ENCODE measurements at regions not wholly inside any gene's neighbourhood (a gene's known extent, or its start where the extent isn't known, plus 50 kb on each side); places are given as distances from the start of the nearest gene placed in this dataset.

GRCh38 chr20:4569092-4569491 is 117.2 kb upstream of the PRNP start:
- Histone ChIP-seq H3K27ac (no peak overlapping the region), H3K4me3 (no peak overlapping the region), H3K4me1 (no peaks in the 10 kb centered on the region), H3K27me3 (ENCODE audit: insufficient read depth in 3 of 3, low read length in 2 of 3) (no peaks in the 10 kb centered on the region), H3K9me3 (no peaks in the 10 kb centered on the region), H3K36me3 (ENCODE audit: insufficient read depth in 1 of 2, low read depth in 1 of 2) (no peaks in the 10 kb centered on the region)
- intact Hi-C loops (cut with DNase I), result no loop called here
- no peak for TF ChIP-seq CTCF (IDR thresholded peaks at IDR 0.05)
- ATAC-seq (no peak), DNase-seq (no peak)
- WGBS, 3 donors, result 68 to 83% (median 68%) methylated on average over 2 of the region's 2 CpGs

GRCh38 chr20:4568361-4568959 is 117.8 kb upstream of the PRNP start:
- no peak for TF ChIP-seq CTCF (IDR thresholded peaks at IDR 0.05)
- peaks cover 2% of the 10 kb centered on the region for H3K9me3 ChIP-seq
- H3K4me1 ChIP-seq, result no peaks in the 10 kb centered on the region
- DNase-seq, result no peak
- H3K27ac ChIP-seq, result no peak overlapping the region
- WGBS, 3 donors, result 55 to 58% (median 57%) methylated on average over 4 of the region's 4 CpGs
- no peaks in the 10 kb centered on the region for H3K27me3 ChIP-seq (ENCODE audit: insufficient read depth in 3 of 3, low read length in 2 of 3)
- intact Hi-C loops (cut with DNase I), result no loop called here
- no peak overlapping the region for H3K4me3 ChIP-seq
- no peaks in the 10 kb centered on the region for H3K36me3 ChIP-seq (ENCODE audit: insufficient read depth in 1 of 2, low read depth in 1 of 2)
- no peak for ATAC-seq

- H3K4me3 ChIP-seq, result no peak overlapping the region
- WGBS, 3 donors, result 65 to 75% (median 72%) methylated on average over 2 of the region's 2 CpGs
- intact Hi-C loops (cut with DNase I), result no loop called here
These were observed 119.1 kb upstream of the PRNP start for GRCh38 chr20:4567170-4567569.

GRCh38 chr20:4563534-4563933 is 122.7 kb upstream of the PRNP start:
- Histone ChIP-seq H3K27ac (no peak overlapping the region), H3K4me3 (no peak overlapping the region), H3K4me1 (no peaks in the 10 kb centered on the region), H3K27me3 (ENCODE audit: insufficient read depth in 3 of 3, low read length in 2 of 3) (peaks cover 0 to 2% (median 0%) of the 10 kb centered on the region in 3 donors), H3K9me3 (peaks cover 2% of the 10 kb centered on the region), H3K36me3 (ENCODE audit: insufficient read depth in 1 of 2, low read depth in 1 of 2) (no peaks in the 10 kb centered on the region)
- no peak for DNase-seq
- TF ChIP-seq CTCF (IDR thresholded peaks at IDR 0.05), result no peak
- ATAC-seq, result no peak
- intact Hi-C loops (cut with DNase I), result no loop called here
- WGBS, 3 donors, result 2 to 5% (median 3%) methylated on average over 4 of the region's 4 CpGs

More at GRCh38 chr20:4567170-4567569, 119.1 kb upstream of the PRNP start:
- ATAC-seq (no peak), DNase-seq (no peak)
- Histone ChIP-seq H3K4me1 (no peaks in the 10 kb centered on the region), H3K27me3 (ENCODE audit: insufficient read depth in 3 of 3, low read length in 2 of 3) (peaks cover 0 to 2% (median 0%) of the 10 kb centered on the region in 3 donors), H3K27ac (no peak overlapping the region), H3K9me3 (peaks cover 2% of the 10 kb centered on the region), H3K36me3 (ENCODE audit: insufficient read depth in 1 of 2, low read depth in 1 of 2) (no peaks in the 10 kb centered on the region)
- no peak for TF ChIP-seq CTCF (IDR thresholded peaks at IDR 0.05)

GRCh38 chr20:4563031-4563430 is 123.2 kb upstream of the PRNP start:
- peaks cover 2% of the 10 kb centered on the region for H3K9me3 ChIP-seq
- H3K36me3 ChIP-seq (ENCODE audit: insufficient read depth in 1 of 2, low read depth in 1 of 2), result no peaks in the 10 kb centered on the region
- H3K27me3 ChIP-seq (ENCODE audit: insufficient read depth in 3 of 3, low read length in 2 of 3), result peaks cover 0 to 2% (median 0%) of the 10 kb centered on the region in 3 donors
- H3K27ac ChIP-seq, result no peak overlapping the region
- H3K4me3 ChIP-seq, result no peak overlapping the region
- intact Hi-C loops (cut with DNase I), result no loop called here
- no peak for TF ChIP-seq CTCF (IDR thresholded peaks at IDR 0.05)
- H3K4me1 ChIP-seq, result no peaks in the 10 kb centered on the region
- no peak for DNase-seq
- no peak for ATAC-seq
